ENCODE measurements at regions not wholly inside any gene's neighbourhood (a gene's known extent, or its start where the extent isn't known, plus 50 kb on each side); places are given as distances from the start of the nearest gene placed in this dataset.

- no peaks in the 10 kb centered on the region for H3K27me3 Mint-ChIP-seq
- H3K9me3 Mint-ChIP-seq: no peaks in the 10 kb centered on the region
- H3K27ac Mint-ChIP-seq: no peak overlapping the region
- H3K4me3 Mint-ChIP-seq: no peak overlapping the region
- ATAC-seq (replicated peaks) (no peak), DNase-seq (no peak)
- H3K36me3 Mint-ChIP-seq: no peaks in the 10 kb centered on the region
- H3K4me1 Mint-ChIP-seq: no peaks in the 10 kb centered on the region
These were observed 309.7 kb downstream of the OSR1 start for GRCh38 chr2:19048593-19049266.

GRCh38 chr2:19046986-19047780 is 311.2 kb downstream of the OSR1 start:
- H3K27ac Mint-ChIP-seq: no peak overlapping the region
- no peak overlapping the region for H3K4me3 Mint-ChIP-seq
- peak; percentile 12 to 59 for ATAC-seq (replicated peaks)
- no peaks in the 10 kb centered on the region for H3K27me3 Mint-ChIP-seq
- no peaks in the 10 kb centered on the region for H3K36me3 Mint-ChIP-seq
- no peaks in the 10 kb centered on the region for H3K4me1 Mint-ChIP-seq
- no peaks in the 10 kb centered on the region for H3K9me3 Mint-ChIP-seq
- DNase-seq: no peak

GRCh38 chr2:19045151-19045550 is 313.3 kb downstream of the OSR1 start:
- Mint-ChIP-seq H3K27me3 (no peaks in the 10 kb centered on the region), H3K4me1 (no peaks in the 10 kb centered on the region), H3K4me3 (no peak overlapping the region), H3K36me3 (no peaks in the 10 kb centered on the region), H3K27ac (no peak overlapping the region), H3K9me3 (no peaks in the 10 kb centered on the region)
- ATAC-seq (replicated peaks) (no peak), DNase-seq (no peak)

GRCh38 chr2:19043893-19044292 is 314.5 kb downstream of the OSR1 start:
- ATAC-seq (replicated peaks): no peak

GRCh38 chr2:19041434-19042041 is 316.9 kb downstream of the OSR1 start:
- H3K36me3 Mint-ChIP-seq: no peaks in the 10 kb centered on the region
- DNase-seq (no peak), ATAC-seq (replicated peaks) (no peak)
- no peaks in the 10 kb centered on the region for H3K4me1 Mint-ChIP-seq
- no peaks in the 10 kb centered on the region for H3K27me3 Mint-ChIP-seq
- H3K9me3 Mint-ChIP-seq: no peaks in the 10 kb centered on the region
- H3K27ac Mint-ChIP-seq: no peak overlapping the region
- H3K4me3 Mint-ChIP-seq: no peak overlapping the region

More at GRCh38 chr2:19043893-19044292, 314.5 kb downstream of the OSR1 start:
- no peaks in the 10 kb centered on the region for H3K4me1 Mint-ChIP-seq
- no peak overlapping the region for H3K4me3 Mint-ChIP-seq
- H3K27me3 Mint-ChIP-seq: no peaks in the 10 kb centered on the region
- H3K36me3 Mint-ChIP-seq: no peaks in the 10 kb centered on the region
- no peak for DNase-seq
- H3K9me3 Mint-ChIP-seq: no peaks in the 10 kb centered on the region
- no peak overlapping the region for H3K27ac Mint-ChIP-seq

- H3K27me3 Mint-ChIP-seq: no peaks in the 10 kb centered on the region
- H3K9me3 Mint-ChIP-seq: no peaks in the 10 kb centered on the region
- H3K27ac Mint-ChIP-seq: no peak overlapping the region
- no peaks in the 10 kb centered on the region for H3K4me1 Mint-ChIP-seq
- H3K4me3 Mint-ChIP-seq: no peak overlapping the region
- ATAC-seq (replicated peaks) (no peak), DNase-seq (no peak)
- no peaks in the 10 kb centered on the region for H3K36me3 Mint-ChIP-seq
These were observed 320.1 kb downstream of the OSR1 start for GRCh38 chr2:19038071-19039015.

GRCh38 chr2:19036091-19036490 is 322.3 kb downstream of the OSR1 start:
- DNase-seq (no peak), ATAC-seq (replicated peaks) (no peak)
- Mint-ChIP-seq H3K9me3 (no peaks in the 10 kb centered on the region), H3K4me1 (no peaks in the 10 kb centered on the region), H3K4me3 (no peak overlapping the region), H3K27ac (no peak overlapping the region), H3K27me3 (no peaks in the 10 kb centered on the region), H3K36me3 (no peaks in the 10 kb centered on the region)

- ATAC-seq (replicated peaks) (no peak), DNase-seq (no peak)
- no peak overlapping the region for H3K27ac Mint-ChIP-seq
- no peaks in the 10 kb centered on the region for H3K27me3 Mint-ChIP-seq
- H3K4me3 Mint-ChIP-seq: no peak overlapping the region
- H3K9me3 Mint-ChIP-seq: no peaks in the 10 kb centered on the region
- no peaks in the 10 kb centered on the region for H3K4me1 Mint-ChIP-seq
- no peaks in the 10 kb centered on the region for H3K36me3 Mint-ChIP-seq
These were observed 323.2 kb downstream of the OSR1 start for GRCh38 chr2:19035238-19035637.

GRCh38 chr2:19033240-19033639 is 325.2 kb downstream of the OSR1 start:
- Mint-ChIP-seq H3K9me3 (no peaks in the 10 kb centered on the region), H3K27ac (no peak overlapping the region), H3K36me3 (no peaks in the 10 kb centered on the region), H3K4me3 (no peak overlapping the region), H3K4me1 (no peaks in the 10 kb centered on the region), H3K27me3 (no peaks in the 10 kb centered on the region)
- ATAC-seq (replicated peaks) (no peak), DNase-seq (no peak)

- H3K27me3 Mint-ChIP-seq: no peaks in the 10 kb centered on the region
- ATAC-seq (replicated peaks) (no peak), DNase-seq (no peak)
- no peaks in the 10 kb centered on the region for H3K36me3 Mint-ChIP-seq
- H3K27ac Mint-ChIP-seq: no peak overlapping the region
- H3K4me1 Mint-ChIP-seq: no peaks in the 10 kb centered on the region
- H3K4me3 Mint-ChIP-seq: no peak overlapping the region
- H3K9me3 Mint-ChIP-seq: no peaks in the 10 kb centered on the region
These were observed 326.8 kb downstream of the OSR1 start for GRCh38 chr2:19031642-19032041.

- no peaks in the 10 kb centered on the region for H3K27me3 Mint-ChIP-seq
- no peak for ATAC-seq (replicated peaks)
These were observed 328.8 kb downstream of the OSR1 start for GRCh38 chr2:19029655-19030054.

GRCh38 chr2:19028587-19029375 is 329.6 kb downstream of the OSR1 start:
- H3K36me3 Mint-ChIP-seq: no peaks in the 10 kb centered on the region
- H3K4me1 Mint-ChIP-seq: peaks cover 0 to 1% of the 10 kb centered on the region in 2 donors
- no peaks in the 10 kb centered on the region for H3K27me3 Mint-ChIP-seq
- H3K27ac Mint-ChIP-seq: no peak overlapping the region
- no peaks in the 10 kb centered on the region for H3K9me3 Mint-ChIP-seq
- H3K4me3 Mint-ChIP-seq: no peak overlapping the region
- no peak for DNase-seq
- ATAC-seq (replicated peaks): no peak

More at GRCh38 chr2:19029655-19030054, 328.8 kb downstream of the OSR1 start:
- peaks cover 0 to 1% of the 10 kb centered on the region in 2 donors for H3K4me1 Mint-ChIP-seq
- H3K9me3 Mint-ChIP-seq: no peaks in the 10 kb centered on the region
- DNase-seq: no peak
- no peak overlapping the region for H3K4me3 Mint-ChIP-seq
- H3K27ac Mint-ChIP-seq: no peak overlapping the region
- H3K36me3 Mint-ChIP-seq: no peaks in the 10 kb centered on the region

GRCh38 chr2:19027626-19028025 is 330.8 kb downstream of the OSR1 start:
- no peaks in the 10 kb centered on the region for H3K9me3 Mint-ChIP-seq
- DNase-seq (no peak), ATAC-seq (replicated peaks) (no peak)
- no peak overlapping the region for H3K27ac Mint-ChIP-seq
- H3K4me3 Mint-ChIP-seq: no peak overlapping the region
- no peaks in the 10 kb centered on the region for H3K36me3 Mint-ChIP-seq
- no peaks in the 10 kb centered on the region for H3K27me3 Mint-ChIP-seq
- H3K4me1 Mint-ChIP-seq: peaks cover 0 to 1% of the 10 kb centered on the region in 2 donors
